HepG2 (cell line): ENCODE measurements at regions not wholly inside any gene's neighbourhood (a gene's known extent, or its start where the extent isn't known, plus 50 kb on each side); places are given as distances from the start of the nearest gene placed in this dataset.

Source experiments
- ATAC-seq: fragments of 200-7000 bp; cut with Tn5 transposase; 3 replicates; pipeline ENCODE4 v1.9.1; 2020; ENCODE audit warnings: mild to moderate bottlenecking, moderate library complexity
- BruUV-seq: library from RNA; stranded (reverse); fragments of 400-500 nt; replicated peaks from 2 replicates; lab custom pipeline; 2021; lab: Mats Ljungman, UMichigan
- CTCF ChIA-PET: fragments of 300-600 bp; formaldehyde crosslinking; extraction: SDS; loops from one replicate; lab custom pipeline; 2021; ENCODE audit warnings: low total read pairs, inconsistent platforms, low intra/inter-chr PET ratio; lab: Yijun Ruan, JAX
- POLR2A ChIA-PET: fragments of 350-600 bp; sonication (Branson Sonifier 250); formaldehyde crosslinking; loops from one replicate; lab custom pipeline; 2020; ENCODE audit warnings: antibody characterized with exemption, inconsistent platforms; lab: Yijun Ruan, JAX
- DNase-seq: peaks from one replicate; pipeline ENCODE4 v3.0.0-alpha.2; 2015; ENCODE audit warnings: low spot score
- FAIRE-seq: peaks from 3 replicates; lab custom pipeline; 2011; peaks lifted over from hg19 to GRCh38; lab: Jason Lieb, UNC
- H2AFZ ChIP-seq: one replicate; pipeline ENCODE4 v1.6.1; 2011; ENCODE audit warnings: low read length, inconsistent platforms
- H3K27ac ChIP-seq: fragments of 300-600 bp; 3 replicates; pipeline ENCODE4 v1.8.0; 2011; ENCODE audit warnings: mixed run types, mild to moderate bottlenecking, mixed read lengths, low read length, inconsistent platforms; ENCODE audit not compliant: insufficient read depth; ENCODE audit errors: extremely low read length
- H3K27me3 ChIP-seq, 2 experiments: fragments of 200-600 bp in 1 of 2; 2 replicates in 1 of 2; 3 replicates in 1 of 2; pipeline versions ENCODE4 v1.6.0 to v1.8.0; 2011; ENCODE audit warnings: low read length in 2 of 2, mild to moderate bottlenecking in 2 of 2, moderate library complexity in 2 of 2, inconsistent platforms in 1 of 2; ENCODE audit not compliant: insufficient read depth in 2 of 2, control insufficient read depth in 1 of 2
- H3K36me3 ChIP-seq, 2 experiments: fragments of 200-600 bp in 1 of 2; replicated peaks in 1 of 2; 2 replicates in 1 of 2; 3 replicates in 1 of 2; pipeline versions ENCODE4 v1.5.1 to v1.8.0; 2011; ENCODE audit warnings: low read length in 2 of 2, inconsistent platforms in 1 of 2; ENCODE audit not compliant: insufficient read depth in 2 of 2, control insufficient read depth in 1 of 2
- H3K4me1 ChIP-seq: 2 replicates; pipeline ENCODE4 v1.5.1; 2012; ENCODE audit warnings: low read length, inconsistent platforms; ENCODE audit not compliant: insufficient read depth
- H3K4me2 ChIP-seq: 2 replicates; pipeline ENCODE4 v1.6.0; 2011; ENCODE audit warnings: low read depth, low read length, inconsistent platforms
- H3K4me3 ChIP-seq, 3 experiments: fragments of 200-600 bp in 1 of 3; sonication (generic), shearing (Covaris generic) in 1 of 3; replicated peaks in 1 of 3; 2 replicates each; pipeline ENCODE4 v1.5.1; 2011 to 2016; ENCODE audit warnings: low read length in 3 of 3, inconsistent platforms in 2 of 3, low read depth in 2 of 3, mild to moderate bottlenecking in 2 of 3, control low read depth in 1 of 3, mixed read lengths in 1 of 3; ENCODE audit not compliant: insufficient read depth in 1 of 3
- H3K79me2 ChIP-seq: one replicate; pipeline ENCODE4 v1.6.1; 2011; ENCODE audit warnings: low read length, inconsistent platforms; ENCODE audit not compliant: insufficient read depth
- H3K9ac ChIP-seq: 2 replicates; pipeline ENCODE4 v1.6.0; 2011; ENCODE audit warnings: mild to moderate bottlenecking, low read depth, low read length, inconsistent platforms; ENCODE audit not compliant: insufficient read depth
- H3K9me3 ChIP-seq: 2 replicates; pipeline ENCODE4 v1.5.1; 2012; ENCODE audit warnings: mild to moderate bottlenecking, low read length
- H4K20me1 ChIP-seq: 2 replicates; pipeline ENCODE4 v1.6.0; 2011; ENCODE audit warnings: inconsistent platforms, mild to moderate bottlenecking, low read length, moderate library complexity; ENCODE audit not compliant: insufficient read depth
- ARID3A ChIP-seq: IDR thresholded peaks from 2 replicates; pipeline ENCODE4 v1.6.1; 2012; ENCODE audit warnings: low read depth, low read length, improper control_type of control experiment
- ATF4 ChIP-seq, 2 experiments: fragments of 450-650 bp in 1 of 2; sonication (generic) in 1 of 2; formaldehyde crosslinking; IDR thresholded peaks; 2 replicates each; pipeline versions ENCODE4 v1.5.0 to v1.8.0; 2020 to 2022; ENCODE audit warnings: mild to moderate bottlenecking in 1 of 2, missing genetic modification reagents in 1 of 2
- HNF4G ChIP-seq, 2 experiments: sonication (generic) in 1 of 2; formaldehyde crosslinking in 1 of 2; IDR thresholded peaks; 2 replicates each; pipeline versions ENCODE4 v1.4.0 to v1.6.1; 2011 to 2020; ENCODE audit warnings: borderline replicate concordance in 2 of 2, low read depth in 2 of 2, mild to moderate bottlenecking in 2 of 2, low read length in 1 of 2, missing genetic modification reagents in 1 of 2, moderate library complexity in 1 of 2
- MED1 ChIP-seq: sonication (generic); formaldehyde crosslinking; IDR thresholded peaks from 2 replicates; pipeline ENCODE4 v1.4.0; 2020; ENCODE audit warnings: missing genetic modification reagents
- PHF5A ChIP-seq: IDR thresholded peaks from one replicate; pipeline ENCODE4 v1.6.1; 2018; ENCODE audit warnings: low read depth, missing genetic modification reagents; ENCODE audit not compliant: unreplicated experiment
- RBM22 ChIP-seq: fragments of 200-400 bp; formaldehyde crosslinking; optimal IDR thresholded peaks from 2 replicates; pipeline ENCODE3; 2017; ENCODE audit warnings: mild to moderate bottlenecking, low read length, moderate library complexity
- SIN3B ChIP-seq: fragments of 150-350 bp; IDR thresholded peaks from 2 replicates; pipeline ENCODE4 v1.6.1; 2014; ENCODE audit warnings: low read length
- SOX6 ChIP-seq, 2 experiments: fragments of 450-650 bp in 1 of 2; sonication (generic) in 1 of 2; formaldehyde crosslinking in 1 of 2; IDR thresholded peaks; 2 replicates each; pipeline versions ENCODE4 v1.4.0 to v1.6.1; 2017 to 2020; ENCODE audit warnings: antibody characterized with exemption in 1 of 2, mild to moderate bottlenecking in 1 of 2, missing genetic modification reagents in 1 of 2
- THAP7 ChIP-seq: sonication (generic); formaldehyde crosslinking; IDR thresholded peaks from 2 replicates; pipeline ENCODE4 v1.8.1; 2023; ENCODE audit warnings: mild to moderate bottlenecking, missing genetic modification reagents
- ZNF10 ChIP-seq: sonication (generic); formaldehyde crosslinking; IDR thresholded peaks from 2 replicates; pipeline ENCODE4 v1.4.0; 2020; ENCODE audit warnings: mild to moderate bottlenecking, low read depth, missing genetic modification reagents, borderline replicate concordance
- ZNF253 ChIP-seq: sonication (generic); formaldehyde crosslinking; IDR thresholded peaks from 2 replicates; pipeline ENCODE4 v1.8.0; 2022; ENCODE audit warnings: mild to moderate bottlenecking, missing genetic modification reagents, borderline replicate concordance
- ZNF570 ChIP-seq: sonication (generic); formaldehyde crosslinking; IDR thresholded peaks from 2 replicates; pipeline ENCODE4 v1.4.0; 2020; ENCODE audit warnings: mild to moderate bottlenecking, missing genetic modification reagents, borderline replicate concordance
- WGBS: methylation state at CpG from one replicate; pipeline ENCODE4 v1.1.6; 2017; ENCODE audit warnings: low lambda C conversion rate; 5-methylcytosine and 5-hydroxymethylcytosine counted together
- in situ Hi-C: cut with HindIII; loops from 2 replicates; pipeline ENCODE4 v1.10.0; 2017; ENCODE audit warnings: low pct_unique_long_range_greater_than_20kb; ENCODE audit not compliant: extremely low pct_ligation_motif_present
- intact Hi-C: fragments of 100-400 bp; cut with micrococcal nuclease; formaldehyde crosslinking; loops from one replicate; pipeline ENCODE4 v1.10.0; 2022; ENCODE audit not compliant: unreplicated experiment
- TF ChIP-seq, protein P1 (sequence below): sonication (generic); formaldehyde crosslinking; IDR thresholded peaks from 2 replicates; pipeline ENCODE4 v1.9.0; 2022; ENCODE audit warnings: low read depth, missing genetic modification reagents

DNA sequence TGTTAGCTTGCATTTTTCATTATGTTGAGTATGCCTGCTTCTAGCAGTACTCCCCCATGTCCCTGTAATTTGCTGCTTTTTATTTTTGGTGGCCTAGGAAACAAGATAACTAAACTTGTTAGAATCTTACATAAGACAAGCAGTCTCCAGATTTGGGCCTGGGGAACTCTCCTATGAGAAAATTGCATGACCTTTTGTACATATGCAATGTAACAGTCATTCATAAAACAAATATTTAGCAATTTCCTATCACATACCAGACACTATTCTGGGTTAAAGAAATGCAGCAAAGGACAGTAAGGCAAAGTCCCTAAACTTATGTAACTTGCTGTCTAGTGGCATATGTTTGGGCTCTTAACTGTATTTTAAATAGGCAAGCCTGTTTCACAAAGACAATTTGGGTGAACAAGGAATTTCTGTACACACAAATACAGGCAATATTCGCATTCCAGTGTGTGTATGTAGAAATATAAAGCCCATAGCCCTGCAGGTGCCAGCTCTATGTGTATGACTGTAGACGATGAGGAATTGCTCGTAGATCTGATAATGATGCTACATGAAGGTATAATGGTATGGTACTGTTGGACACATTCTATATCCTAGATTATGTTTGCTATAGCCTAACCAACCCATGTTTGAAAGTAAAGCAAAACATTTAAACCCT is 305.2 kb upstream of the CITED2 start:
- CTCF ChIA-PET, result no interaction called here
- peak; percentile 44 for DNase-seq
- peak; percentile 82 for ATAC-seq
- Histone ChIP-seq H3K9me3 (no peaks in the 10 kb centered on the region), H4K20me1 (no peaks in the 10 kb centered on the region), H3K4me2 (no peak overlapping the region), H3K36me3 (no peaks in the 10 kb centered on the region), H2AFZ (no peak overlapping the region), H3K27me3 (no peaks in the 10 kb centered on the region), H3K79me2 (no peaks in the 10 kb centered on the region), H3K27ac (no peak overlapping the region), H3K4me1 (peaks cover 11% of the 10 kb centered on the region), H3K9ac (no peak overlapping the region), H3K4me3 (no peak overlapping the region)
- POLR2A ChIA-PET, result no interaction called here
- no peak for FAIRE-seq
- in situ Hi-C loops, result no loop called here
- 25% methylated on average over 3 of the region's 3 CpGs for WGBS
- no TSS peak for BruUV-seq
- intact Hi-C loops, result no loop called here
- TF ChIP-seq SIN3B (no peak), ZNF10 (CRISPR knock-in tag) (no peak), HNF4G (IDR thresholded peaks at IDR 0.05; ENCODE audit: borderline replicate concordance, low read depth, low read length) (0 out of 2 replicates have a peak, but pooled peaks have one; percentile 49), HNF4G (CRISPR knock-in tag; IDR thresholded peaks at IDR 0.05; ENCODE audit: borderline replicate concordance, low read depth) (no peak), ARID3A (peak; percentile 41; the same call in 1 of the 2 replicates), PHF5A (CRISPR knock-in tag) (no peak), MED1 (CRISPR knock-in tag) (0 out of 2 replicates have a peak, but pooled peaks have one; percentile 42), SOX6 (IDR thresholded peaks at IDR 0.05) (no peak), SOX6 (CRISPR knock-in tag; IDR thresholded peaks at IDR 0.05) (peak; percentile 33; the same call in 1 of the 2 replicates), ATF4 (CRISPR knock-in tag; IDR thresholded peaks at IDR 0.05) (peak in 1 of 2 experiments; percentile 60; a peak in 2 of 4 replicates), THAP7 (CRISPR knock-in tag) (no peak), ZNF253 (CRISPR knock-in tag) (no peak), ZNF570 (CRISPR knock-in tag) (no peak), RBM22 (no peak)
- TF ChIP-seq, protein P1, sequence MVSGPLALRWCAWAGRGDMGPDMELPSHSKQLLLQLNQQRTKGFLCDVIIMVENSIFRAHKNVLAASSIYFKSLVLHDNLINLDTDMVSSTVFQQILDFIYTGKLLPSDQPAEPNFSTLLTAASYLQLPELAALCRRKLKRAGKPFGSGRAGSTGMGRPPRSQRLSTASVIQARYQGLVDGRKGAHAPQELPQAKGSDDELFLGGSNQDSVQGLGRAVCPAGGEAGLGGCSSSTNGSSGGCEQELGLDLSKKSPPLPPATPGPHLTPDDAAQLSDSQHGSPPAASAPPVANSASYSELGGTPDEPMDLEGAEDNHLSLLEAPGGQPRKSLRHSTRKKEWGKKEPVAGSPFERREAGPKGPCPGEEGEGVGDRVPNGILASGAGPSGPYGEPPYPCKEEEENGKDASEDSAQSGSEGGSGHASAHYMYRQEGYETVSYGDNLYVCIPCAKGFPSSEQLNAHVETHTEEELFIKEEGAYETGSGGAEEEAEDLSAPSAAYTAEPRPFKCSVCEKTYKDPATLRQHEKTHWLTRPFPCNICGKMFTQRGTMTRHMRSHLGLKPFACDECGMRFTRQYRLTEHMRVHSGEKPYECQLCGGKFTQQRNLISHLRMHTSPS (CRISPR knock-in tag), result no peak
